PC-3 (cell line): ENCODE measurements at regions not wholly inside any gene's neighbourhood (a gene's known extent, or its start where the extent isn't known, plus 50 kb on each side); places are given as distances from the start of the nearest gene placed in this dataset.

Experiments used
- ATAC-seq: fragments of 200-7000 bp; cut with Tn5 transposase; 2 replicates; pipeline ENCODE4 v1.9.1; 2020; ENCODE audit warnings: mild to moderate bottlenecking, moderate library complexity
- BruUV-seq: library from RNA; stranded (reverse); fragments of 400-500 nt; replicated peaks from 2 replicates; lab custom pipeline; 2021; lab: Mats Ljungman, UMichigan
- CTCF ChIA-PET: fragments of 300-600 bp; sonication (Branson Sonifier 250); formaldehyde crosslinking; loops from one replicate; lab custom pipeline; 2022; ENCODE audit warnings: antibody characterized with exemption; lab: Charles Lee
- POLR2A ChIA-PET: fragments of 300-600 bp; sonication (Branson Sonifier 250); formaldehyde crosslinking; loops from one replicate; lab custom pipeline; 2022; ENCODE audit warnings: antibody characterized with exemption; ENCODE audit not compliant: unreplicated experiment; lab: Charles Lee
- DNase-seq: peaks from one replicate; pipeline ENCODE4 v3.0.0-alpha.2; 2015
- H2AFZ ChIP-seq: fragments of 300-600 bp; sonication (generic); 2 replicates; pipeline ENCODE4 v1.6.0; 2016; ENCODE audit warnings: antibody characterized with exemption, low read length
- H3F3A ChIP-seq: fragments of 300-600 bp; sonication (generic); one replicate; pipeline ENCODE4 v1.6.0; 2017; ENCODE audit warnings: antibody characterized with exemption, low read length, control low read depth, mild to moderate bottlenecking; ENCODE audit not compliant: unreplicated experiment
- H3K27ac ChIP-seq: fragments of 300-600 bp; sonication (generic); 2 replicates; pipeline ENCODE4 v1.5.1; 2016; ENCODE audit warnings: mild to moderate bottlenecking, low read length
- H3K27me3 ChIP-seq: fragments of 300-600 bp; sonication (generic); 2 replicates; pipeline ENCODE4 v1.6.1; 2016; ENCODE audit warnings: low read length, mixed read lengths
- H3K36me3 ChIP-seq: fragments of 300-600 bp; sonication (generic); 2 replicates; pipeline ENCODE4 v1.6.1; 2016; ENCODE audit warnings: low read depth, mixed run types, low read length, mixed read lengths
- H3K4me1 ChIP-seq: fragments of 300-600 bp; sonication (generic); 2 replicates; pipeline ENCODE4 v1.5.1; 2016; ENCODE audit warnings: low read length; ENCODE audit not compliant: insufficient read depth
- H3K4me2 ChIP-seq: fragments of 300-600 bp; sonication (generic); 2 replicates; pipeline ENCODE4 v1.6.0; 2016; ENCODE audit warnings: low read length
- H3K4me3 ChIP-seq: fragments of 300-600 bp; sonication (generic); 2 replicates; pipeline ENCODE4 v1.5.1; 2016; ENCODE audit warnings: mild to moderate bottlenecking, low read length, mixed read lengths
- H3K79me2 ChIP-seq: fragments of 300-600 bp; sonication (generic); 2 replicates; pipeline ENCODE4 v1.6.1; 2017; ENCODE audit warnings: low read length, mixed read lengths
- H3K9ac ChIP-seq: fragments of 300-600 bp; sonication (generic); 2 replicates; pipeline ENCODE4 v1.6.0; 2016; ENCODE audit warnings: mild to moderate bottlenecking, low read length
- H3K9me2 ChIP-seq: fragments of 300-600 bp; sonication (generic); replicated peaks from 2 replicates; pipeline ENCODE4 v1.6.1; 2016; ENCODE audit warnings: mixed run types, low read length, mixed read lengths
- H3K9me3 ChIP-seq: fragments of 300-600 bp; sonication (generic); 2 replicates; pipeline ENCODE4 v1.6.1; 2016; ENCODE audit warnings: low read length, mixed read lengths
- H4K20me1 ChIP-seq: fragments of 300-600 bp; sonication (generic); 2 replicates; pipeline ENCODE4 v1.6.1; 2016; ENCODE audit warnings: low read length, mixed read lengths
- EZH2 ChIP-seq: fragments of 300-600 bp; sonication (generic); IDR thresholded peaks from one replicate; pipeline ENCODE4 v1.6.1; 2017; ENCODE audit warnings: antibody characterized with exemption, mild to moderate bottlenecking, low read length; ENCODE audit not compliant: unreplicated experiment
- EZH2phosphoT487 ChIP-seq: fragments of 300-600 bp; sonication (generic); IDR thresholded peaks from 2 replicates; pipeline ENCODE4 v1.6.1; 2018; ENCODE audit warnings: mild to moderate bottlenecking, antibody characterized with exemption, low read length, borderline replicate concordance
- intact Hi-C: fragments of 100-400 bp; cut with micrococcal nuclease; formaldehyde crosslinking; loops from 2 replicates; pipeline ENCODE4 v1.9.0; 2023
- TF ChIP-seq, protein P1 (sequence below): fragments of 300-600 bp; sonication (generic); conservative IDR thresholded peaks from 2 replicates; pipeline ENCODE4 v1.5.1; 2017; ENCODE audit warnings: antibody characterized with exemption, low read depth, mild to moderate bottlenecking, low read length

GRCh38 chr5:84863020-84863419 lies 478.3 kb upstream of the EDIL3 start:
- no peaks in the 10 kb centered on the region for H3K4me1 ChIP-seq
- ATAC-seq (no peak), DNase-seq (no peak)
- intact Hi-C loops: no loop called here
- H4K20me1 ChIP-seq: no peaks in the 10 kb centered on the region
- H3F3A ChIP-seq: no peaks in the 10 kb centered on the region
- H3K9me3 ChIP-seq: no peaks in the 10 kb centered on the region
- TF ChIP-seq EZH2phosphoT487 (no peak), EZH2 (no peak)
- TF ChIP-seq, protein P1, sequence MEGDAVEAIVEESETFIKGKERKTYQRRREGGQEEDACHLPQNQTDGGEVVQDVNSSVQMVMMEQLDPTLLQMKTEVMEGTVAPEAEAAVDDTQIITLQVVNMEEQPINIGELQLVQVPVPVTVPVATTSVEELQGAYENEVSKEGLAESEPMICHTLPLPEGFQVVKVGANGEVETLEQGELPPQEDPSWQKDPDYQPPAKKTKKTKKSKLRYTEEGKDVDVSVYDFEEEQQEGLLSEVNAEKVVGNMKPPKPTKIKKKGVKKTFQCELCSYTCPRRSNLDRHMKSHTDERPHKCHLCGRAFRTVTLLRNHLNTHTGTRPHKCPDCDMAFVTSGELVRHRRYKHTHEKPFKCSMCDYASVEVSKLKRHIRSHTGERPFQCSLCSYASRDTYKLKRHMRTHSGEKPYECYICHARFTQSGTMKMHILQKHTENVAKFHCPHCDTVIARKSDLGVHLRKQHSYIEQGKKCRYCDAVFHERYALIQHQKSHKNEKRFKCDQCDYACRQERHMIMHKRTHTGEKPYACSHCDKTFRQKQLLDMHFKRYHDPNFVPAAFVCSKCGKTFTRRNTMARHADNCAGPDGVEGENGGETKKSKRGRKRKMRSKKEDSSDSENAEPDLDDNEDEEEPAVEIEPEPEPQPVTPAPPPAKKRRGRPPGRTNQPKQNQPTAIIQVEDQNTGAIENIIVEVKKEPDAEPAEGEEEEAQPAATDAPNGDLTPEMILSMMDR: no peak
- H2AFZ ChIP-seq: no peak overlapping the region
- BruUV-seq: no TSS peak
- H3K9me2 ChIP-seq: no peaks in the 10 kb centered on the region
- CTCF ChIA-PET: no interaction called here
- POLR2A ChIA-PET: no interaction called here
- no peak overlapping the region for H3K27ac ChIP-seq
- H3K27me3 ChIP-seq: no peaks in the 10 kb centered on the region
- H3K36me3 ChIP-seq: no peaks in the 10 kb centered on the region
- no peak overlapping the region for H3K9ac ChIP-seq
- no peak overlapping the region for H3K4me3 ChIP-seq
- H3K4me2 ChIP-seq: no peak overlapping the region
- H3K79me2 ChIP-seq: no peaks in the 10 kb centered on the region

- H3K9me2 ChIP-seq: no peaks in the 10 kb centered on the region
- CTCF ChIA-PET: no interaction called here
- no peaks in the 10 kb centered on the region for H3K27me3 ChIP-seq
- H3K27ac ChIP-seq: no peak overlapping the region
- POLR2A ChIA-PET: no interaction called here
- H4K20me1 ChIP-seq: no peaks in the 10 kb centered on the region
- H3K4me3 ChIP-seq: no peak overlapping the region
- no peaks in the 10 kb centered on the region for H3K9me3 ChIP-seq
- H3F3A ChIP-seq: no peaks in the 10 kb centered on the region
- BruUV-seq: no TSS peak
- intact Hi-C loops: no loop called here
- no peaks in the 10 kb centered on the region for H3K79me2 ChIP-seq
- no peak for DNase-seq
- H3K36me3 ChIP-seq: no peaks in the 10 kb centered on the region
- no peak for ATAC-seq
- no peak overlapping the region for H3K4me2 ChIP-seq
- H3K9ac ChIP-seq: no peak overlapping the region
- H3K4me1 ChIP-seq: no peaks in the 10 kb centered on the region
- no peak overlapping the region for H2AFZ ChIP-seq
- TF ChIP-seq EZH2phosphoT487 (no peak), EZH2 (no peak)
- TF ChIP-seq, protein P1: no peak
These were observed 477.5 kb upstream of the EDIL3 start for GRCh38 chr5:84862132-84862531.

DNA sequence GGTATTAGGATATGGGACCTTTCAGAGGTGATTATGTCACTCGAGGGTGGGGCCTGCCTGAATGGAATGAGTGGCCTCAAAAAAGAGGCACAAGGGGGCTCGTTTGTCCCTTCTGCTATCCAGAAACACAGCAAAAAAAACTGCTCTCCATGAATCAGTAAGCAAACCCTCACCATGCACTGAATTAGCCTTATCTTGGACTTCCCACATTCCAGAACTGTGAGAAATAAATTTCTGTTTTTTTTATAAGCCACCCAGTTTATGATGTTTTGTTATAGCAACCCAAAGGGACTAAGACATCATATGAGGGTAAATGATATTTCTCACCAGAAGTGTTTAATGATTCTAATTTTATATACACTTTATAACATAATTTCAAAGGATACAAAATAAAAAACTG lies 476.6 kb upstream of the EDIL3 start:
- POLR2A ChIA-PET: no interaction called here
- CTCF ChIA-PET: no interaction called here

More for the DNA sequence above, 476.6 kb upstream of the EDIL3 start:
- Histone ChIP-seq H3K27ac (no peak overlapping the region), H3K4me1 (no peaks in the 10 kb centered on the region), H3K36me3 (no peaks in the 10 kb centered on the region), H3K9me3 (no peaks in the 10 kb centered on the region), H3K9ac (no peak overlapping the region), H2AFZ (no peak overlapping the region), H3K4me2 (no peak overlapping the region), H3K27me3 (no peaks in the 10 kb centered on the region), H4K20me1 (no peaks in the 10 kb centered on the region), H3K9me2 (no peaks in the 10 kb centered on the region), H3F3A (no peaks in the 10 kb centered on the region), H3K4me3 (no peak overlapping the region), H3K79me2 (no peaks in the 10 kb centered on the region)
- intact Hi-C loops: no loop called here
- no TSS peak for BruUV-seq
- DNase-seq (no peak), ATAC-seq (no peak)
- no peak for TF ChIP-seq EZH2
- TF ChIP-seq, protein P1: no peak
